ENCODE measurements at regions not wholly inside any gene's neighbourhood (a gene's known extent, or its start where the extent isn't known, plus 50 kb on each side); places are given as distances from the start of the nearest gene placed in this dataset.

DNA sequence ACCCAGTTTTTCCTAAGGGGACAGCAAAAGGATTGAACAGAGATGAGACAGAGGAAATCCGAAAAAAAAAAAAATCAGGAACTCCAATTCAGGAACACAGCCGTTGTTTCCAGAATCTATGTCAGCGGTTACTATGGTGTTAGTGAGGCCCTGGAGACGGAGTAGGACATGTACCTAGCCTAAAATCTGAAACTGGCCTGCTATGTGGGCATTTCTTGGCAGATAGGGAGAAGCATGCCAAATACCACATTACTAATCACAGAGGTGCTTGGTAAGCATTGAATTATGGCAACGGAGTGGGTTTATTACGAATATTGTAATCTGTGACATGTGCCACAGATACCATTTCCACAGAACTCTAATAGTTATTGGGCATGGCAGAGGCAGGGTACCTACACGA lies 530.6 kb downstream of the CCDC85A start:
- TF ChIP-seq, protein P1, sequence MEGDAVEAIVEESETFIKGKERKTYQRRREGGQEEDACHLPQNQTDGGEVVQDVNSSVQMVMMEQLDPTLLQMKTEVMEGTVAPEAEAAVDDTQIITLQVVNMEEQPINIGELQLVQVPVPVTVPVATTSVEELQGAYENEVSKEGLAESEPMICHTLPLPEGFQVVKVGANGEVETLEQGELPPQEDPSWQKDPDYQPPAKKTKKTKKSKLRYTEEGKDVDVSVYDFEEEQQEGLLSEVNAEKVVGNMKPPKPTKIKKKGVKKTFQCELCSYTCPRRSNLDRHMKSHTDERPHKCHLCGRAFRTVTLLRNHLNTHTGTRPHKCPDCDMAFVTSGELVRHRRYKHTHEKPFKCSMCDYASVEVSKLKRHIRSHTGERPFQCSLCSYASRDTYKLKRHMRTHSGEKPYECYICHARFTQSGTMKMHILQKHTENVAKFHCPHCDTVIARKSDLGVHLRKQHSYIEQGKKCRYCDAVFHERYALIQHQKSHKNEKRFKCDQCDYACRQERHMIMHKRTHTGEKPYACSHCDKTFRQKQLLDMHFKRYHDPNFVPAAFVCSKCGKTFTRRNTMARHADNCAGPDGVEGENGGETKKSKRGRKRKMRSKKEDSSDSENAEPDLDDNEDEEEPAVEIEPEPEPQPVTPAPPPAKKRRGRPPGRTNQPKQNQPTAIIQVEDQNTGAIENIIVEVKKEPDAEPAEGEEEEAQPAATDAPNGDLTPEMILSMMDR (IDR thresholded peaks at IDR 0.05; ENCODE audit: insufficient read depth, low read length, severe bottlenecking) = no peak
- H3K27me3 ChIP-seq (ENCODE audit: control insufficient read depth, insufficient read depth, low read length) = no peaks in the 10 kb centered on the region
- H3K4me3 ChIP-seq (ENCODE audit: low read depth, low read length) = no peak overlapping the region
- FAIRE-seq = no peak
- no peak for DNase-seq (ENCODE audit: low read depth)
- H3K36me3 ChIP-seq (ENCODE audit: control insufficient read depth, insufficient read depth, low read length) = no peaks in the 10 kb centered on the region

DNA sequence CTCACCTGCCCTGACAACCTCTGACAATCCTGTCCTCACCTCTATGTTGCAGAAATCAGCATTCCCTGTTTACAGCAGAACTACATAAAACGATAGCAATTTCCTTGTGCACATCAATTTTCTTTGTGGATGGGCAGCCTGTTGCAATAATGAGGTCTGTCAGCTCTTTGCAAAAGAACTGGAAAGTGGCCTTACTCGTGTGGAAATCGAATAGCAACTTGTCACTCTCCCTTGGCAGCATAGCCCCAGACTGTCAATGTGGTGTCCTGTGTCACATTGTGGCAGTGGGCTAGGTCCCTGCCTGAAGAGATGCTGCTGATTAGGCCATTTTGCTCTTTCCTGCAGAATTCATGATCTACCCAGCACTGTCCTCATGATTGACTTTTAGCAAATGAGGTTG lies 531.9 kb downstream of the CCDC85A start:
- DNase-seq (ENCODE audit: low read depth) (no peak), FAIRE-seq (no peak)
- no peaks in the 10 kb centered on the region for H3K36me3 ChIP-seq (ENCODE audit: control insufficient read depth, insufficient read depth, low read length)
- TF ChIP-seq, protein P1 (IDR thresholded peaks at IDR 0.05; ENCODE audit: insufficient read depth, low read length, severe bottlenecking) = no peak
- H3K4me3 ChIP-seq (ENCODE audit: low read depth, low read length) = no peak overlapping the region
- H3K27me3 ChIP-seq (ENCODE audit: control insufficient read depth, insufficient read depth, low read length) = no peaks in the 10 kb centered on the region

DNA sequence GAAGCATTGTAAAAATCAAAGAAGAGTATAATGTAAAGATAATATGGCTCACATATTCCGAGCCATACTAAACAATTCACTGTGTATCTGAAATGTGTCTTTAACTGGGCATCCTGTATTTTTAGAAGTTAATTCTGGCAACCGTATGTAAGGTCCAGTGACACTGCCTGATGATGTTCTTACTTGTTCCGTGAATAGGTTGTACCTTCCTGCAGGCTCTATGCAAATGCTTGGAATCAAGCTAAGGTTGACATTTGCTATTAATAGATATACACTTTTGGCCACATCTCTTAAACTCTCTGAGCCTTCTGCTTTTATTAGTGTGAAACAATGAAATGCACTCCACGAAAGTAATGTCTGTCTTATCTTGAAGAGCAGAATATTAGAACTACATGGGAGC lies 534.6 kb downstream of the CCDC85A start:
- no peaks in the 10 kb centered on the region for H3K36me3 ChIP-seq (ENCODE audit: control insufficient read depth, insufficient read depth, low read length)
- no peak for FAIRE-seq
- no peak for DNase-seq (ENCODE audit: low read depth)
- H3K27me3 ChIP-seq (ENCODE audit: control insufficient read depth, insufficient read depth, low read length) = no peaks in the 10 kb centered on the region
- no peak overlapping the region for H3K4me3 ChIP-seq (ENCODE audit: low read depth, low read length)
- TF ChIP-seq, protein P1 (IDR thresholded peaks at IDR 0.05; ENCODE audit: insufficient read depth, low read length, severe bottlenecking) = no peak

DNA sequence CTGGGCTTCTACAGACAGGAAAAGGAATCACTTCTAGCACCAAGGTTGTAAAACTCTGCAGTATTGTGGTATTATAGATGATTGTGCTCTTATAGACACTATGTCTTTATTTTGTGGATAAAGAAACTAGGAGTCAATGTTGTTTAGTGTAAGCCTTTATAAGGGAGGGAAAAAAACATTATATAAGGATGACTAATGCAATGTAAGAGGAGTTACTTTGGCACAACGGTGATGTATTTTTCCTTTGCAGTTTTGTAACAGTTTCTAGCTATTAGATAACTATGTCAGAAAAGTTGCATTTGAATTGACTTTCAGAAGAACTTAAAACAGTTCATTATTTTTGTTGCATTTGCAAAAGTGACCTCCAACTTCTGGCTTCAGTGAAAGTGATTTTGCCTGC lies 545.4 kb downstream of the CCDC85A start:
- Histone ChIP-seq H3K36me3 (ENCODE audit: control insufficient read depth, insufficient read depth, low read length) (no peaks in the 10 kb centered on the region), H3K27me3 (ENCODE audit: control insufficient read depth, insufficient read depth, low read length) (no peaks in the 10 kb centered on the region), H3K4me3 (ENCODE audit: low read depth, low read length) (no peak overlapping the region)
- DNase-seq (ENCODE audit: low read depth) (no peak), FAIRE-seq (no peak)
- TF ChIP-seq, protein P1 (IDR thresholded peaks at IDR 0.05; ENCODE audit: insufficient read depth, low read length, severe bottlenecking) = no peak

DNA sequence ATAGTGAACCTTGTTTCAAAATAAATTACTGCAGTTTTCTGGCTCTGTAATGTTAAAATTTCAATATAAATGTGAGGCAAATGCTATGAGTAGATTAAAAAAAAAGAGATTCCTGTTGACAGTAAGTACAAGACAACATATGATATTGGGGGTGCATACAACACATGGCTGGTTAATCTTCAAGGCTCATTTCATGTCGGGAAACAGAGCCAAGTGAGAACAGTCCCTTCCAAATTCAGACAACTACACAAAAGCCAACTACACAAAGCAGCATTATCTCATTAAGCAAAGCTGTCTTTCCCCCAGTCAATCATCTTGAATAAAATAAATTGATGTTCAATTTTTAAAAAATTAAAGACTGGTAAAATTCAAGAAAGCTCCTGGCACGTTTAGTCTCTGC lies 549.2 kb downstream of the CCDC85A start:
- Histone ChIP-seq H3K27me3 (ENCODE audit: control insufficient read depth, insufficient read depth, low read length) (no peaks in the 10 kb centered on the region), H3K36me3 (ENCODE audit: control insufficient read depth, insufficient read depth, low read length) (no peaks in the 10 kb centered on the region), H3K4me3 (ENCODE audit: low read depth, low read length) (no peak overlapping the region)
- no peak for DNase-seq (ENCODE audit: low read depth)
- no peak for FAIRE-seq
- TF ChIP-seq, protein P1 (IDR thresholded peaks at IDR 0.05; ENCODE audit: insufficient read depth, low read length, severe bottlenecking) = no peak

DNA sequence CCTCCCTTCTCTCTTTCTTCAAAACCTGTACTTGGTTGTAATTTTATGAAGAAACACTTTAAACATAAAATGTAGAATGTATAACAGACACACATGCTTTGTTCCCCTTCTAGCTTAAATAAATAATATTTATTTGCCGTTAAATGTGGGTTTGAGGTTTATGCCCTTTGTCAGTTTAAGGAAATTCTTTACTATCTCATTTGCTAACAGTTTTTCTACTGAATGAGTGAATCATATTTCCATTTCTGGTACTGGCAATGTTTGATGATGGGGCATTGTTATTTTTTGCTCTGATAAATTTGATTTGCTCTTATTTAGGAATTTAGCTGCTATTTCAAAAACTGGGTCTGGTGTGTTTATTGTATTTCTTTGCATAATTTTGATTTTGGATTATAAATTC lies 555.6 kb downstream of the CCDC85A start:
- no peaks in the 10 kb centered on the region for H3K36me3 ChIP-seq (ENCODE audit: control insufficient read depth, insufficient read depth, low read length)
- DNase-seq (ENCODE audit: low read depth) = no peak
- TF ChIP-seq, protein P1 (IDR thresholded peaks at IDR 0.05; ENCODE audit: insufficient read depth, low read length, severe bottlenecking) = no peak
- no peaks in the 10 kb centered on the region for H3K27me3 ChIP-seq (ENCODE audit: control insufficient read depth, insufficient read depth, low read length)
- no peak for FAIRE-seq
- no peak overlapping the region for H3K4me3 ChIP-seq (ENCODE audit: low read depth, low read length)
